Activated CD4-positive, alpha-beta memory T cell treated with anti-CD3 and anti-CD28 coated beads for 36 hours (primary cell): ENCODE measurements at regions not wholly inside any gene's neighbourhood (a gene's known extent, or its start where the extent isn't known, plus 50 kb on each side); places are given as distances from the start of the nearest gene placed in this dataset.

ENCODE experiments used
- CTCF ChIA-PET: fragments of 350-600 bp; sonication (Branson Sonifier 250); formaldehyde crosslinking; loops from one replicate; lab custom pipeline; 2021; ENCODE audit warnings: antibody characterized with exemption, inconsistent platforms; lab: Charles Lee
- POLR2A ChIA-PET: fragments of 350-600 bp; sonication (Branson Sonifier 250); formaldehyde crosslinking; loops from one replicate; lab custom pipeline; 2021; ENCODE audit warnings: antibody characterized with exemption; lab: Charles Lee
- DNase-seq: peaks from one replicate; pipeline ENCODE4 v3.0.0-alpha.2; 2020
- H3K27ac Mint-ChIP-seq: one replicate; pipeline ENCODE4 v1.8.0; 2021; ENCODE audit warnings: mixed read lengths
- H3K27me3 Mint-ChIP-seq: one replicate; pipeline ENCODE4 v1.8.0; 2021; ENCODE audit warnings: mixed read lengths
- H3K36me3 Mint-ChIP-seq: one replicate; pipeline ENCODE4 v1.8.0; 2021; ENCODE audit warnings: mixed read lengths
- H3K4me1 Mint-ChIP-seq: one replicate; pipeline ENCODE4 v1.8.0; 2021; ENCODE audit warnings: low read depth, mixed read lengths
- H3K4me3 Mint-ChIP-seq: one replicate; pipeline ENCODE4 v1.8.0; 2021; ENCODE audit warnings: mild to moderate bottlenecking, mixed read lengths
- H3K9me3 Mint-ChIP-seq: one replicate; pipeline ENCODE4 v1.8.0; 2021; ENCODE audit warnings: mixed read lengths
- intact Hi-C: fragments of 100-400 bp; cut with micrococcal nuclease; formaldehyde crosslinking; loops from one replicate; pipeline ENCODE4 v1.15.1; 2023

DNA sequence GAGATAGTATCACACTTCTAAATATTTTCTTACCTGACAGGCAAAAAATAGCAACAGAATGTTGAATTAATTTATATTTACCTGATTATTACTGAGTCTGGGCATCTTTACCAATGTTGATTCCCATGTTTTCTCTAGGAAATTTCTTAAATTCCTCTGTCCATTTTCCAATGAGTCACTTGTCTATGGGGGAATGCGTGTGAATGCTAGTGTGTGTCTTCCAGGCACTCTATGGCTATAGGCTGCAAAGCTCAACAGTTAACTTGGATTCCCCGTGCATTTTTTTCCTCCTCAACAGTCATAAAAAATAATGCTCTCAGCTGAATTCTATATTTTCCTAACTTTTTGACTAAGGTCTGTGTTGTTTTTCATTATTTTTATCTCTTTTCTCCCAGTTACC is 1385.8 kb upstream of the FLRT2 start:
- no peak for DNase-seq
- H3K36me3 Mint-ChIP-seq, result no peaks in the 10 kb centered on the region
- H3K4me1 Mint-ChIP-seq, result no peaks in the 10 kb centered on the region
- ChIA-PET POLR2A (no interaction called here), CTCF (no interaction called here)
- no peak overlapping the region for H3K4me3 Mint-ChIP-seq
- intact Hi-C loops, result no loop called here
- H3K27me3 Mint-ChIP-seq, result no peaks in the 10 kb centered on the region
- no peak overlapping the region for H3K27ac Mint-ChIP-seq
- peaks cover 17% of the 10 kb centered on the region for H3K9me3 Mint-ChIP-seq

DNA sequence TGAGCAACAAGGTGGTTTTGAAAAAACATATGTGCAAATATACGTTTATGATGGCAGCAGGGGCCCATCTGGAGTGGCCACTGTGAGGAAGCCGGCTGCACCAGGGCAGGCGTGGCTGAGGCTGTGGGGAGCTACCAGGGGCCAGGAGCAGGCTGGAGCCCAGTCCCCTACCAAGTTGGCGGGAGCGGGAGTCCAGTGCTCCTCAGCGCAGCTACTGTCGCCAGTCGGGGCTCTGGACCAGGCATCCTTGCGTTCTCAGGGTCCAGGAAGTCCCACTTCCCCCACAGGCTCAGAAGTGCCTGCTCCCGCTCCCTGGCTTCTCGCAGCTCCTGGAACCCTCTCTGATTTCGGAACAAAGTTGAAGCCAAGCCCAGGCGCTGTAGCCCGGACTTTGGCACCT is 1377.5 kb upstream of the FLRT2 start:
- POLR2A ChIA-PET, result no interaction called here
- peaks cover 28% of the 10 kb centered on the region for H3K9me3 Mint-ChIP-seq
- H3K36me3 Mint-ChIP-seq, result no peaks in the 10 kb centered on the region

DNA sequence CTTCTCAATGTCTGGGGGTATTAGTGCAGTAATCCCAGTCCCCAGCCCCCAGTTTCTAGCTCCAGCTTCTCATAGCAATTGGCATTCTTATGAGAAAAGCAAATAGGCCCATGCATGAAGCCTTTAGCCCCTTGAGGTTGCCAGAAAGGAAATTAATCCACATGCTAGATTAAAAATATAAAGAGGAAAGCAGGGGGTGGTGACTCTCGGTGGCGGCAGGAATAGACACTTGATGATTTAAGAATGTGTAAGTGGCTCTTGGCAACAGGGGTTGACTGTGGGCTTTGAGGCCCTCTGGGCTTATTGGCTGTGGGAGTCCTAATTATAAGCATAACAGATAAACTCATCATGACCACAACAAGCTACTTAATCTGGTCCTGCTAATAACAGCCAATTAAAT is 1367.3 kb upstream of the FLRT2 start:
- no peak overlapping the region for H3K27ac Mint-ChIP-seq
- H3K27me3 Mint-ChIP-seq, result no peaks in the 10 kb centered on the region
- ChIA-PET POLR2A (no interaction called here), CTCF (no interaction called here)
- no peaks in the 10 kb centered on the region for H3K36me3 Mint-ChIP-seq
- intact Hi-C loops, result no loop called here
- no peaks in the 10 kb centered on the region for H3K4me1 Mint-ChIP-seq
- peaks cover 16% of the 10 kb centered on the region for H3K9me3 Mint-ChIP-seq
- H3K4me3 Mint-ChIP-seq, result no peak overlapping the region
- DNase-seq, result no peak

More for the DNA sequence above, 1377.5 kb upstream of the FLRT2 start:
- DNase-seq, result no peak
- no peak overlapping the region for H3K4me3 Mint-ChIP-seq
- H3K27me3 Mint-ChIP-seq, result no peaks in the 10 kb centered on the region
- H3K27ac Mint-ChIP-seq, result no peak overlapping the region
- H3K4me1 Mint-ChIP-seq, result no peaks in the 10 kb centered on the region
- CTCF ChIA-PET, result no interaction called here
- intact Hi-C loops, result no loop called here

DNA sequence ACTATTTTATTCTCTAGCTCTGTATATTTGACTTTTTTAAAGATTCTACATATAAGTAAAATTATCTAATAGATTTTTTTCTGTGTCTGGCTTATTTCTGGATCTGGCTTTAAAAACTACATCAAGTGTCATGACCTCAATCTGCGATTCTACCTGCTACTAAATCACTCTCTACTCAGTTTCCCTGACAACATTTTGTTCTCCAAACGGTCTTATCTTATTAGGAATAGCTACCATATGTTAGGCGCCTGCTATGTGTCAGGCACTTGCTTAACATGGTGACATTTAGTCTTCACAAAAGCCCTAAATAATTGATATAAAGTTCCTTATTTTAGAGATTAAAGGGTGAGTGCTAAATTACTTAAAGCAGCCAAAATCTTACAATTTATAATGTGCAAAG is 1362.9 kb upstream of the FLRT2 start:
- POLR2A ChIA-PET, result no interaction called here
- CTCF ChIA-PET, result no interaction called here
- Mint-ChIP-seq H3K27ac (no peak overlapping the region), H3K36me3 (no peaks in the 10 kb centered on the region), H3K4me1 (no peaks in the 10 kb centered on the region), H3K9me3 (peaks cover 18% of the 10 kb centered on the region), H3K27me3 (no peaks in the 10 kb centered on the region), H3K4me3 (no peak overlapping the region)
- no peak for DNase-seq
- intact Hi-C loops, result no loop called here

DNA sequence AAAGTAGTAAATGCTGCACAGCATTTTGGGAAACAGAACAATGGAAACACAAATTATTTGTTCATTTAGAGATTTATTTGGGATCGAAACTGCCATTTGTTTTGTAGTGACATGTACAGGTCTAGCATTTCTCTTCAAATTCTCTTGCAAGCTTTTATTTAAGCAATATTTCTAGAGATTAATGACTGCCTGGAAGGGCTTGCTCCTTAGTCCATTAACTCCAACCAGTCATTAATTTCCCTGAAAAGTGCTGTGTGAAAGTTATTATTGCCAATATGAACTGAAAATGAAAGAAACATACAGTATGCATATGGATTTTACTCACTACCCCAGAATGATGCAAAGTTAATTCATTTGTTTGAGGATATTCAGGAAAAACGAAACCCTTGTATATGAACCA is 1349.6 kb upstream of the FLRT2 start:
- H3K9me3 Mint-ChIP-seq, result peaks cover 16% of the 10 kb centered on the region
- intact Hi-C loops, result loop anchor here (5.0 kb wide), 1 partner anchor 698 kb away; no protein-coding TSS in a partner anchor
- ChIA-PET CTCF (no interaction called here), POLR2A (no interaction called here)
- H3K36me3 Mint-ChIP-seq, result no peaks in the 10 kb centered on the region
- no peaks in the 10 kb centered on the region for H3K4me1 Mint-ChIP-seq
- no peak overlapping the region for H3K27ac Mint-ChIP-seq
- no peak overlapping the region for H3K4me3 Mint-ChIP-seq
- H3K27me3 Mint-ChIP-seq, result no peaks in the 10 kb centered on the region
- DNase-seq, result no peak

DNA sequence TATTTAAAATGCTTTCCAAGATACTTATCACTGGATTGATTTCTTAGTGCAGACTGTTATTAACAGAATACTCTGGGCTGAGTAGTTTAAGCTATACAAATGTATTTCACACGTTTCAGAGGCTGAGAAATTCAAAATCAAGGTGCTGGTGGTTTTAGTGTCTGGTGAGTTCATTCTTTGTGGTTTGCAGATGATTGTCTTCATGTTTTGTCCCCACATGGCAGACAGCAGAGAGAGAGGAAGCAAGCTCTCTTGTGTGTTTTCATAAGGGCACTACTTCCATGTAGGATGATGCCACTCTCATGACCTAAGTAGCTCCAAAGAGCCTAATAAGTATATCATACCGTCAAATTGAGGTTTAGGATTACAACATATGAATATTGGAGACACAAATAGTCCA is 1348.9 kb upstream of the FLRT2 start:
- no peaks in the 10 kb centered on the region for H3K36me3 Mint-ChIP-seq
- H3K9me3 Mint-ChIP-seq, result peaks cover 14% of the 10 kb centered on the region
- intact Hi-C loops, result loop anchor here (5.0 kb wide), 1 partner anchor 699 kb away; no protein-coding TSS in a partner anchor
- ChIA-PET POLR2A (no interaction called here), CTCF (no interaction called here)
- no peaks in the 10 kb centered on the region for H3K4me1 Mint-ChIP-seq
- no peak for DNase-seq
- H3K27ac Mint-ChIP-seq, result no peak overlapping the region
- H3K4me3 Mint-ChIP-seq, result no peak overlapping the region
- H3K27me3 Mint-ChIP-seq, result no peaks in the 10 kb centered on the region

DNA sequence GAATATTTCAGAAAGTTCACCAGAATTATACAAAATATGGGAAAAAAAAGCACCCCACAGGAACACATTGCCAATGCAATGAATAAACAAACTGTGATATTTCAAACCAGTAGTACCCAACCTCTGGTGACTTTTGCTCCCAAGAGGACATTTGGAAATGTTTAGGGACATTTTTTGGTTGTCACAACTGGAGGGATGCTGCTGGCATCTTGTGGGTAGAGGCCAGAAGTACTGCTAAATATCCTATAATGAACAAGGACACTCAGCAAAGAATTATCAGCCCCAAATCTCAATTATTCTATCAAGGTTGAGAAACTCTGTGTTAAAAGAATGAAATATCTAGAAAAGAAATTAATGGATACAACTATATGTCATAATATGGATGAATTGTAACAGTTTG is 1334.4 kb upstream of the FLRT2 start:
- Mint-ChIP-seq H3K9me3 (peaks cover 31% of the 10 kb centered on the region), H3K27ac (no peak overlapping the region), H3K4me1 (no peaks in the 10 kb centered on the region), H3K27me3 (no peaks in the 10 kb centered on the region), H3K36me3 (no peaks in the 10 kb centered on the region), H3K4me3 (no peak overlapping the region)
- ChIA-PET CTCF (no interaction called here), POLR2A (no interaction called here)
- intact Hi-C loops, result no loop called here
- DNase-seq, result no peak

DNA sequence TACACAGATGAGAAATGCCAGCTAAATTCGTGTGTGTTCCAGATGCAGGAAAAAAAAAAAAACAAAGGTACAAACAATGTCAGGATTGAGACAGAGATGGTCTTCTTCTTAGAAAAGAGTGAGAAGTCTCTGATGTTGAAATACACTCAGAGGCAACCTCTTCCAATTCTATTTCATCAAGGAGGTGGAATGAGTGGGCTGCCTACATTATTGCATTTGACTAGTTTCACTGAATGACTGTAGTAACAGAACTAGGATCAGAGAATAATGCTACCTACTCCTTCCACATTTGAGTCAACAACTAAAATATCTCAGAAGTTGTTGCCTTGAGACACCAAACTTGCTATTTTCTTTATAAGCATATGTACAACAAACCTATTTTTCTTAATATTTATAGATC is 1332.2 kb upstream of the FLRT2 start:
- no peaks in the 10 kb centered on the region for H3K36me3 Mint-ChIP-seq
- no peak overlapping the region for H3K4me3 Mint-ChIP-seq
- ChIA-PET POLR2A (no interaction called here), CTCF (no interaction called here)
- peaks cover 29% of the 10 kb centered on the region for H3K9me3 Mint-ChIP-seq
- H3K4me1 Mint-ChIP-seq, result no peaks in the 10 kb centered on the region
- no peak for DNase-seq
- intact Hi-C loops, result no loop called here
- H3K27ac Mint-ChIP-seq, result no peak overlapping the region
- H3K27me3 Mint-ChIP-seq, result no peaks in the 10 kb centered on the region

DNA sequence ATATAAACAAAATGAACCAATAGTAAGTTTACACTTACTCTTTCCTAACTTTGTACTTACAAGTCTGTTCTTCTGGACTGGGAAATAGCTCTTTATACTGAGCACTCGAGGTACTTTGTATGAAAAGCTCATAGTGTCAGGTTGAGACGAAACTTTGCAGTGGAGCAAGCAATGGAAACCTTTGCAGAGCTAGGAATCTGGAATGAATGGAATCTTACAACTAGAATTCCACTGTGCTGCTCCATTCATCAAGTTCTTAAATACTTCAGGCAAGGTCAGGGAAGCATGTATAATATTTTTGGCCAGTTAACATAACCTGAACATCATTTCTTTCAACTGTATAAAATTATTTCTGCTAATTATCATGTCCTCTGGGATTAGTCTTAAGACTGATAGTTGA is 1327.5 kb upstream of the FLRT2 start:
- intact Hi-C loops, result no loop called here
- CTCF ChIA-PET, result no interaction called here

DNA sequence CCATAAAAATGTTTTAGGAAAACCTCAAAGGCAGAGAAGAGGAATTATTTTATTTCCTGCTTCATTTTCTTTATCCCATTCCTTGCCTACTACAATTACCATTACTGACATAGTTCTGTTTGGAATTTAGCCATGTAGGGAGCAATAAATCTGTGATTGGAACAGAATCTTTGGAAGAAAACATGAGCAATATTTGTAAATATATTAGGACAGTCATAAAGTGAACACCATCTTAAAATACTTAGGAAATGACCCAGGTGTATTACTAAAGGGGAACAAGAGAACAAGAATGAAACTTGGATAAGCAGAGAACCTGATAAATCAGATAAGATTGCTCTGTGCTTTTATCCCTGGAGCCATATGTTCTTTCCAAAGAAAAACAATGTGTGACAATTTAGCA is 1326.0 kb upstream of the FLRT2 start:
- intact Hi-C loops, result no loop called here
- CTCF ChIA-PET, result no interaction called here
- no peaks in the 10 kb centered on the region for H3K4me1 Mint-ChIP-seq
- no peaks in the 10 kb centered on the region for H3K36me3 Mint-ChIP-seq
- H3K9me3 Mint-ChIP-seq, result peaks cover 17% of the 10 kb centered on the region
- no peaks in the 10 kb centered on the region for H3K27me3 Mint-ChIP-seq
- POLR2A ChIA-PET, result no interaction called here
- no peak for DNase-seq
- no peak overlapping the region for H3K4me3 Mint-ChIP-seq
- no peak overlapping the region for H3K27ac Mint-ChIP-seq

More for the DNA sequence above, 1327.5 kb upstream of the FLRT2 start:
- no peak overlapping the region for H3K4me3 Mint-ChIP-seq
- POLR2A ChIA-PET, result interaction anchor here (0.5 kb wide), 1 partner anchor 135 kb away, joined by 3 read pairs; no protein-coding TSS in a partner anchor
- no peaks in the 10 kb centered on the region for H3K27me3 Mint-ChIP-seq
- DNase-seq, result no peak
- no peak overlapping the region for H3K27ac Mint-ChIP-seq
- H3K36me3 Mint-ChIP-seq, result no peaks in the 10 kb centered on the region
- peaks cover 9% of the 10 kb centered on the region for H3K9me3 Mint-ChIP-seq
- H3K4me1 Mint-ChIP-seq, result no peaks in the 10 kb centered on the region

DNA sequence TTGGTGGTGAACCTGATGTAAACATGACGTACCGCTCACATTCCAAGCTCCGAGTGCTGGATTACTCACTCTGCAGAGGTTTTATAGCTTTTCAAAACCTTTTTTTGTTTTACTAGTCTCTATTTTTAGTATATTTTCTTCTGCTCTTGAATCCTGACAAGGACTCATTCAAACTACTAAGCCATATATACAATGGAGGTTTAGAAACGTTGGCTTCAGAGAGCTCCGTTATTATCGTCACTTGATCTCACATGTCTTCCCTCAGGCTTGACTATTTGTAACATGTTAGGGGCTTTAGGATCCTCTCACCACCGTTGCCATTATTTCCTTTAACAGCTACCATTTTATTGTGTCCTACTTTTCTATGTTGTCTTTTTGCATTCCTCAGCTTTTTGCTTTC is 1321.5 kb upstream of the FLRT2 start:
- no peak for DNase-seq
- intact Hi-C loops, result no loop called here
- no peaks in the 10 kb centered on the region for H3K4me1 Mint-ChIP-seq
- H3K9me3 Mint-ChIP-seq, result peaks cover 34% of the 10 kb centered on the region
- POLR2A ChIA-PET, result no interaction called here
- H3K27ac Mint-ChIP-seq, result no peak overlapping the region
- CTCF ChIA-PET, result no interaction called here
- H3K27me3 Mint-ChIP-seq, result no peaks in the 10 kb centered on the region
- no peak overlapping the region for H3K4me3 Mint-ChIP-seq
- no peaks in the 10 kb centered on the region for H3K36me3 Mint-ChIP-seq

DNA sequence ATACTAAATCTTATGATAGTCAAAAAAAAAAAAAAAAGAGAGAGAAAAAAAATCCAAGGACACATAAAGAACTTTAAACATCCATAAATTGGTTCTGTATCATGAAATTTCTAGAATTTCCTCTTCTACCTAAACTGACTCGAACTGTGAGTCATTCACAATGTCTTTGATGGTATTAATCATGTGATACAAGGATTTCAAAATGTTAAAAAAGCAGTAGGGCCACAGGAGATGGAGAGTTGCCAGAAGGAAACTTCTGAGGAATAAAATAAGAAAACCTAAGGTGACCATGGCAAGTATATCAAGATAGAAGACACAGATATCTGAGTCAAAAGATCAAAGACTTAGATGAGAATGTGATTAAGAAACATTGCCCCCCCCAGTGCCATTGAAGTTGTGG is 1320.9 kb upstream of the FLRT2 start:
- no peak for DNase-seq
- H3K27ac Mint-ChIP-seq, result no peak overlapping the region
- no peak overlapping the region for H3K4me3 Mint-ChIP-seq
- ChIA-PET POLR2A (no interaction called here), CTCF (no interaction called here)
- H3K36me3 Mint-ChIP-seq, result no peaks in the 10 kb centered on the region
- intact Hi-C loops, result no loop called here
- H3K9me3 Mint-ChIP-seq, result peaks cover 34% of the 10 kb centered on the region
- no peaks in the 10 kb centered on the region for H3K4me1 Mint-ChIP-seq
- no peaks in the 10 kb centered on the region for H3K27me3 Mint-ChIP-seq

DNA sequence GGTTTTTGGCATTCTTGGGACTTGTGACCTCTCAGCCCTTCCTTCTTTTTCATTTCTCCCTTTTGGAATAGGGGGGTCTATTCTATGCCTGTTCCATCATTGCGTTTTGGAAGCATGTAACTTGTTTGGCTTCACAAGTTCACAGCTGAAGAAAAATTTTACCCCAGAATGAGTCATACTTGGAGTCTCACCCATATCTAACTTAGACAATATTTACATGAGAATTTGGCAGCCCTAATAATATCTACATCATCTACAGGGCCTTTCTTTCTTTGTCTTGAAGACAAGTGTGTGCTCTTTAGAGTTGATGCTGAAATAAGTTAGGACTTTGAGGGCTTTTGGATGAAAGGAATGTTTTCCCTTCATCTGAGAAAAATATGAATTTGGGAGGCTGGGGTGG is 1312.9 kb upstream of the FLRT2 start:
- intact Hi-C loops, result no loop called here
- ChIA-PET POLR2A (no interaction called here), CTCF (no interaction called here)
- no peaks in the 10 kb centered on the region for H3K27me3 Mint-ChIP-seq
- peaks cover 29% of the 10 kb centered on the region for H3K9me3 Mint-ChIP-seq
- H3K36me3 Mint-ChIP-seq, result no peaks in the 10 kb centered on the region
- no peak for DNase-seq
- H3K4me3 Mint-ChIP-seq, result no peak overlapping the region
- no peak overlapping the region for H3K27ac Mint-ChIP-seq
- H3K4me1 Mint-ChIP-seq, result no peaks in the 10 kb centered on the region
